ENCODE measurements at regions not wholly inside any gene's neighbourhood (a gene's known extent, or its start where the extent isn't known, plus 50 kb on each side); places are given as distances from the start of the nearest gene placed in this dataset.
A peak's percentile ranks its signal among the peaks of the same experiment; 100 is the strongest.
"Not testable (repeated sequence)": the region's sequence is repeated elsewhere in the genome, so short reads cannot be mapped to it uniquely, and the experiment has no call there.

DNA sequence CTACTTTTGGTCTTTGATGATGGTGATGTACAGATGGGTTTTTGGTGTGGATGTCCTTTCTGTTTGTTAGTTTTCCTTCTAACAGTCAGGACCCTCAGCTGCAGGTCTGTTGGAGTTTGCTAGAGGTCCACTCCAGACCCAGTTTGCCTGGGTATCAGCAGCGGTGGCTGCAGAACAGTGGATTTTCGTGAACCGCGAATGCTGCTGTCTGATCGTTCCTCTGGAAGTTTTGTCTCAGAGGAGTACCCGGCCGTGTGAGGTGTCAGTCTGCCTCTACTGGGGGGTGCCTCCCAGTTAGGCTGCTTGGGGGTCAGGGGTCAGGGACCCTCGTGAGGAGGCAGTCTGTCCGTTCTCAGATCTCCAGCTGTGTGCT, 56.6 kb upstream of the TNFAIP8 start:
- not testable (repeated sequence) for DNase-seq (ENCODE audit: low read depth in 3 of 3)

DNA sequence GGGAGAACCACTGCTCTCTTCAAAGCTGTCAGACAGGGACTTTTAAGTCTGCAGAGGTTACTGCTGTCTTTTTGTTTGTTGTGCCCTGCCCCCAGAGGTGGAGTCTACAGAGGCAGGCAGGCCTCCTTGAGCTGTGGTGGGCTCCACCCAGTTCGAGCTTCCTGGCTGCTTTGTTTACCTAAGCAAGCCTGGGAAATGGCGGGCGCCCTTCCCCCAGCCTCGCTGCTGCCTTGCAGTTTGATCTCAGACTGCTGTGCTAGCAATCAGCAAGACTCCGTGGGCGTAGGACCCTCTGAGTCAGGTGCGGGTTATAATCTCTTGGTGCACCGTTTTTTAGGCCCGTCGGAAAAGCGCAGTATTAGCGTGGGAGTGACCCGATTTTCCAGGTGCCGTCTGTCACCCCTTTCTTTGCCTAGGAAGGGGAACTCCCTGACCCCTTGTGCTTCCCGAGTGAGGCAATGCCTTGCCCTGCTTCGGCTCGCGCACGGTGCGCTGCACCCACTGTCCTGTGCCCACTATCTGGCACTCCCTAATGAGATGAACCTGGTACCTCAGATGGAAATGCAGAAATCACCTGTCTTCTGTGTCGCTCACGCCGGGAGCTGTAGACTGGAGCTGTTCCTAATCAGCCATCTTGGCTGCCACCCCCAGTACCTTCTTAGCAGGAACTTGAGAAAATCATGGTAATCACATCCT, 56.1 kb upstream of the TNFAIP8 start:
- DNase-seq (ENCODE audit: low read depth in 3 of 3), result peak; percentile 82 to 92 (median 88)

DNA sequence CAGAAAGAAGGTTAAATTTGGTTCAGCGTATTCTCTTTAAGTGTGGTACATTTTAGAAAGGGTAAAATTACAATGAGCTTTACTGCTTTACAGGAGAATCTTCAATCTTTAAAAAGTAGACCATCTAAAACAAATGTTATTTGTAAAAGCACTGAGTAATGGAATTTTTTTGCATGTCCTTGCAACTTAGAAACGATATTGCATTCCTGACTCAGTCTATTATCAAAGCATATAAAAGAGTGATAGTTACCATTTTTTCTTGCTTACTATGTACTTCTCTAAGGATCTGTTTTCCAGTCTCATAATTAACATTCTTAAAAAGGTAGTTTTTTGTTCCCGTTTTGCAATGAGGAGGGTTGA, 55.5 kb upstream of the TNFAIP8 start:
- DNase-seq (ENCODE audit: low read depth in 3 of 3), result no peak

DNA sequence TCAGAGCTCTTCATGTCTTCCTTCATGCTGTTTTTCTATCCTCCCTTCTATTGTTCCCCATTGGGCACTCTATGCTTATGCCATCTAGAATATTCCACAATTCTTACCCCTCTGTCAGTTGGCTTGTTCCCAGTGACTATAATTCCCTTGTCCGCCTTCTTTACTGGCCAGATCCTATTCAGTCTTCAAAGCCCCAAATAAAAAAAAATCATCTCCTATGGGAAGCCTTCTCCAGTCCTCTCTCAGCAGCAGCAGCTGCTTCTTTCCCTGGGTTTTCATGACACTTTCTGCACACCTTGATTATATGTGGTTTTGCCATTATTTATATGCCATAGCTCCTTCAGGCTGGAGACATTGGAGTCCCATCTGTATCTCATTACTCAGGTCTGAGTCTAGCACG, 54.6 kb upstream of the TNFAIP8 start:
- DNase-seq (ENCODE audit: low read depth in 3 of 3), result no peak

DNA sequence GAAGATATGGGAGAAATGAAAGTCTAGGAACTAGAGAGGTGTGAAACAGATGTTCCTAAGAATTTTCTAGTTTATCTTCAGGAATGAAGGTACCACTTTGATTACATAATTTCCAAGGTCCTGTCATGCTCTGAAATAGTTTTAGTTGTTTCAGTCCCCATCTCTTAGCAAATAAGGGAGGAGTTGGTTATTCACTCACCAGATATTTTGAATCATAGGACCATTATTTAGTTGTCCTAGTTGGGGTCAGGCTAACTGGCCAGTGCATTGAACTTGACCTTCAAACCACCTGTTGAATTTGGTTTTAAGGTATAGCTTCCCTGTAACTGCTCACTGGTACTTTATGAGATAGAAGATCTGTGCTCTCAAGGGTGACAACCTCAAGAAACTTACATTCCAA, 53.9 kb upstream of the TNFAIP8 start:
- no peak for DNase-seq (ENCODE audit: low read depth in 3 of 3)

DNA sequence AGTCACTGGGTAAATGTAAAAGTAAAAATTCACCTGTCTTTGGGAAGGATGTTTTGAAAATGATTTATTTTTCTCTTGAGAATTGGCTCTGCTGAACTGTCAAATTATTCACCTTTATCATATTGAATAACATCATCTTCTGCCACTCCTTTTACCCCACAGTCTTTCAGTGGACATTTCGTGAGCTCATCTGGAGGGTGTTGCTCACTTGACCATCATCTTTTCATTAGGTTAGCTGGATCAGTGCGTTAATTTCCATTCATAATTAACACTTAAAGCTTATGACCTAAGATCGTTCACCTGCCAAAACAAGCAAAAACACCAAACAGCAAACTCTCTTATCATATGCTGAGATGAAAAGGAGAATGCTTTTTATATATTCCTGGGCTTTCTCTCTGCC, 53.4 kb upstream of the TNFAIP8 start:
- DNase-seq (ENCODE audit: low read depth in 3 of 3), result no peak

DNA sequence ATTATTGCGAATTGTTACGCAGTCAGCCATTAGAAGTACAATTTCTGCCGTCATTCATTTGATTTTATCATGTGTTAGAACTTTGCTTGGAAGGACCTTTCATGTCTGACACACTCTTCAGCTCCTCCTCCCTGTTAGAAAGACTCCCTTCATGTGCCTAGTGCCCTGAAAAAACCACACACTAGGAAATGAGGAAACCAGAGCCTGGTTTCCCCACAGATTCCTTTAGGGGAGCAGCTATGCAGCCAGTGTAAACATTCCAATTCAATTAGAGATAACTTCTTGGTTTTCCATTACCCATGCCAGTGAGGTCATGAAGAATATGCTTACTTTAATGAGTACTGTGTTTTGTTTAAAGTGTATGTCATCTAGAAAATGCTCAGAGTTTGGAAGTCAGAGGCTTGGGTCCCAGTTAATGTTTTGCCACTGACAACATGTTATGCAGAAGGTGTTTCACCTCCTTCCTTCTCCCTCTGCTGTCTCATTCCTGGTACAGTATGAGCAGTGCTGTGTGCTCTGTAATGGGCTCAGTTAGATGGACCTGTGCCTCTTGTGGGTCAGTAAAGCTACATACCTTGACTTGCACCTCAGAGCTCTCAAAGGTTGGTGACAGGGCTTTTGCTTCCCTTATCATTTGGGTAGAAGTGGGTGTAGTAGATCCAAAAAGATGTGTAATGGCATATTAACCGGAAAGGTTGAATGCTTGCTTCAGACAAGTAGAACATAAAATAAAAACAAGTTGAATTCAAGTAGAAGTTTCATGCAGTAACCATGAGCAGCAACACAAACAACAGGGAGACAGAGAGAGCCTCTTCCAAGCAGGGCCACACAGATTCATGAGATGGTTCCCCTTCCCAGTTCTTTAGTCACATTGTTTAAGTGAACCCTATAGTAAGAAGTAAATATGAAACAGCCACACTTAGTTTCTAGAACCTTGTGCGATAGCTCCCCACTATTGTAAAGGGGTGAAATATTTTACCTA, 52.6 kb upstream of the TNFAIP8 start:
- DNase-seq (ENCODE audit: low read depth in 3 of 3), result no peak

DNA sequence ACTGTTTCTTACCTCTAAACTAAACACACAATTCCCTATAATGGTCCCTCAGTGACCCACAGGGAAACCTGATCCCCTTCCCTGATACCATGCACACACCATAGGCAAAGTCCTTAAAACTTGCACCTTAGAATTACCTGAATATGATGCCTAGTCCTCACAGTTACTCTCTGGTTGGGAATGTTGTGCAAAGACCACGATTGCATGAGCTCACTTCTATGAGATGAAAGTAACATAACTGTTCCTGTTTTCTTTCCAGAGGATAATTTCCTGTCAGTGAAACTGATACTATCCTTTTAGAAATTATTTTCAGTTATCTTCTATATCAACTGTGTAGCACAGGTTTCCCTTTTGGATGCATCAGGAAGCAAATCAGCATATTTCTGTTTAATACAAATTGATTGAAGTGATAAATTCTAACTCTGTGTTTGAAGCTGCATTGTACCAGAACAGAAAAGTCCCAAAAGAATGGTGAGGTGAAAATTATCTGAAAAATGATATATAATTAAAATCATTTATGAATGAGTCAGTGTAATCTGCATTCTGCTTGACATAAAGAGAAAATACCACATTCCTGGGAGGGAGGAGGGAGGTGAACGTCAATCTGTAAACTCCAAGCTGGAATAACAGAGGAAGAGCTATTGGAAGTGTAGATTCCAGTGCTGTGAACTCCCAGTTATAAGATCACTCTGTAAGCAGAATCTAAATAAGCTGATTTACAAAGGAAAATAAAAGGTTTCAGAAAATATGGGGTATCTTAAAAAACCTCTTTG, 51.2 kb upstream of the TNFAIP8 start:
- no peak for DNase-seq (ENCODE audit: low read depth in 3 of 3)

All from stimulated activated CD4-positive, alpha-beta T cell treated with anti-CD3 and anti-CD28 coated beads, TNF-alpha, amount 100 ng/mL, for 24 hours (primary cell).